Astrocyte (in vitro differentiated cells and primary cell): ENCODE measurements at regions not wholly inside any gene's neighbourhood (a gene's known extent, or its start where the extent isn't known, plus 50 kb on each side); places are given as distances from the start of the nearest gene placed in this dataset.

Source experiments
- DNase-seq: peaks from one replicate; pipeline ENCODE4 v3.0.0-alpha.2; 2010; ENCODE audit warnings: low read depth
- FAIRE-seq: peaks from 2 replicates; lab custom pipeline; 2011; peaks lifted over from hg19 to GRCh38; lab: Jason Lieb, UNC
- H2AFZ ChIP-seq: 2 replicates; pipeline ENCODE4 v1.6.0; 2012; ENCODE audit warnings: low read depth, low read length, inconsistent platforms
- H3K27ac ChIP-seq: 2 replicates; pipeline ENCODE4 v1.5.1; 2011; ENCODE audit warnings: low read depth, low read length, inconsistent platforms
- H3K27me3 ChIP-seq: 2 replicates; pipeline ENCODE4 v1.6.0; 2011; ENCODE audit warnings: low read length, inconsistent platforms; ENCODE audit not compliant: insufficient read depth
- H3K36me3 ChIP-seq: 2 replicates; pipeline ENCODE4 v1.5.1; 2011; ENCODE audit warnings: low read length, inconsistent platforms; ENCODE audit not compliant: insufficient read depth
- H3K4me1 ChIP-seq: 2 replicates; pipeline ENCODE4 v1.5.1; 2011; ENCODE audit warnings: low read length, inconsistent platforms; ENCODE audit not compliant: insufficient read depth
- H3K4me2 ChIP-seq: 2 replicates; pipeline ENCODE4 v1.6.0; 2012; ENCODE audit warnings: low read length, inconsistent platforms
- H3K4me3 ChIP-seq: 2 replicates; pipeline ENCODE4 v1.5.1; 2011; ENCODE audit warnings: low read depth, mild to moderate bottlenecking, low read length, inconsistent platforms; ENCODE audit not compliant: insufficient read depth
- H3K79me2 ChIP-seq: 2 replicates; pipeline ENCODE4 v1.6.0; 2012; ENCODE audit warnings: mild to moderate bottlenecking, low read length, inconsistent platforms; ENCODE audit not compliant: insufficient read depth
- H3K9ac ChIP-seq: 2 replicates; pipeline ENCODE4 v1.6.0; 2012; ENCODE audit warnings: mild to moderate bottlenecking, low read length, inconsistent platforms
- H3K9me3 ChIP-seq: 2 replicates; pipeline ENCODE4 v1.5.1; 2012; ENCODE audit warnings: low read depth, mild to moderate bottlenecking, low read length, inconsistent platforms; ENCODE audit not compliant: insufficient read depth
- H4K20me1 ChIP-seq: 2 replicates; pipeline ENCODE4 v1.6.0; 2012; ENCODE audit warnings: low read length, inconsistent platforms; ENCODE audit not compliant: insufficient read depth
- H3K27ac Mint-ChIP-seq: one replicate; pipeline ENCODE4 v1.8.0; 2021; ENCODE audit warnings: mild to moderate bottlenecking, mixed read lengths; ENCODE audit not compliant: unreplicated experiment
- H3K27me3 Mint-ChIP-seq: one replicate; pipeline ENCODE4 v1.8.0; 2021; ENCODE audit warnings: low read depth, mixed read lengths; ENCODE audit not compliant: unreplicated experiment
- H3K36me3 Mint-ChIP-seq: one replicate; pipeline ENCODE4 v1.8.0; 2021; ENCODE audit warnings: low read depth, mixed read lengths; ENCODE audit not compliant: unreplicated experiment
- H3K4me1 Mint-ChIP-seq: one replicate; pipeline ENCODE4 v1.8.0; 2021; ENCODE audit warnings: low read depth, mixed read lengths; ENCODE audit not compliant: unreplicated experiment
- H3K4me3 Mint-ChIP-seq: one replicate; pipeline ENCODE4 v1.8.0; 2021; ENCODE audit warnings: mild to moderate bottlenecking, moderate library complexity, mixed read lengths; ENCODE audit not compliant: unreplicated experiment
- H3K9me3 Mint-ChIP-seq: one replicate; pipeline ENCODE4 v1.8.0; 2021; ENCODE audit warnings: mild to moderate bottlenecking, mixed read lengths; ENCODE audit not compliant: unreplicated experiment
- EZH2 ChIP-seq: IDR thresholded peaks from 2 replicates; pipeline ENCODE4 v1.6.1; 2012; ENCODE audit warnings: mild to moderate bottlenecking, low read length, inconsistent platforms; ENCODE audit not compliant: insufficient read depth
- TF ChIP-seq, protein P1 (sequence below): IDR thresholded peaks from 2 replicates; pipeline ENCODE4 v1.5.1; 2011; ENCODE audit warnings: low read depth, mild to moderate bottlenecking, inconsistent platforms, low read length, moderate library complexity; ENCODE audit not compliant: insufficient read depth

DNA sequence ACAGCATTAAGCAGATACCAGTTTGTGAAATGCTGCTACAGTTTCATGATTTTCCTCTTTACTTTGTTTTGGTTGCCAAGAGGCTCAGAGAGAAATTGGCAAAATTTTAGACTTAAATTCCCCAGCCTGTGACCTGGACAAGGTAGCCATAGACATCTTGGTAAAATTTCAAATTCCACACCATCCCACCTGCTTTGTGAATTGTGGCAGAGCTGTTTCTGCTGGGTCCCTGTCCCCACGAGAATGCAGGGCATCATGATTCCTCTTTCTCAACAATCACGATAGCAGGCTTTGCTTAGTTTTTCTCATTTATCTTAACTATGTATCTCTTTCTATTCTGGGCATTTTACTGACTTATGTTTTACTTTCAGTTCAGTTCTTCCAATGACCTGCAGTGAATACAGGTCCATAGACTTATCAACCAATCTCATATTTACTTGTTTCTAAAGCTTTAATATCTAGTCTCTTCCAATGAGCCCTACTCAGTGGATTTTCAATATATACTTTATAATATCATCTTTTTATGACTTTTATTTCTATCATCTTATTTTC is 351.6 kb downstream of the SOCS6 start:
- Histone ChIP-seq H3K9ac (no peak overlapping the region), H3K4me3 (no peak overlapping the region), H3K27ac (no peak overlapping the region), H3K36me3 (no peaks in the 10 kb centered on the region), H3K4me2 (no peak overlapping the region), H4K20me1 (no peaks in the 10 kb centered on the region), H3K9me3 (no peaks in the 10 kb centered on the region), H3K79me2 (no peaks in the 10 kb centered on the region), H2AFZ (no peak overlapping the region), H3K4me1 (no peaks in the 10 kb centered on the region), H3K27me3 (no peaks in the 10 kb centered on the region)
- H3K36me3 Mint-ChIP-seq: no peaks in the 10 kb centered on the region
- H3K9me3 Mint-ChIP-seq: peaks cover 4% of the 10 kb centered on the region
- FAIRE-seq (no peak), DNase-seq (no peak)
- H3K4me1 Mint-ChIP-seq: no peaks in the 10 kb centered on the region
- no peak overlapping the region for H3K4me3 Mint-ChIP-seq
- H3K27me3 Mint-ChIP-seq: no peaks in the 10 kb centered on the region
- H3K27ac Mint-ChIP-seq: no peak overlapping the region
- no peak for TF ChIP-seq EZH2
- TF ChIP-seq, protein P1, sequence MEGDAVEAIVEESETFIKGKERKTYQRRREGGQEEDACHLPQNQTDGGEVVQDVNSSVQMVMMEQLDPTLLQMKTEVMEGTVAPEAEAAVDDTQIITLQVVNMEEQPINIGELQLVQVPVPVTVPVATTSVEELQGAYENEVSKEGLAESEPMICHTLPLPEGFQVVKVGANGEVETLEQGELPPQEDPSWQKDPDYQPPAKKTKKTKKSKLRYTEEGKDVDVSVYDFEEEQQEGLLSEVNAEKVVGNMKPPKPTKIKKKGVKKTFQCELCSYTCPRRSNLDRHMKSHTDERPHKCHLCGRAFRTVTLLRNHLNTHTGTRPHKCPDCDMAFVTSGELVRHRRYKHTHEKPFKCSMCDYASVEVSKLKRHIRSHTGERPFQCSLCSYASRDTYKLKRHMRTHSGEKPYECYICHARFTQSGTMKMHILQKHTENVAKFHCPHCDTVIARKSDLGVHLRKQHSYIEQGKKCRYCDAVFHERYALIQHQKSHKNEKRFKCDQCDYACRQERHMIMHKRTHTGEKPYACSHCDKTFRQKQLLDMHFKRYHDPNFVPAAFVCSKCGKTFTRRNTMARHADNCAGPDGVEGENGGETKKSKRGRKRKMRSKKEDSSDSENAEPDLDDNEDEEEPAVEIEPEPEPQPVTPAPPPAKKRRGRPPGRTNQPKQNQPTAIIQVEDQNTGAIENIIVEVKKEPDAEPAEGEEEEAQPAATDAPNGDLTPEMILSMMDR: no peak

DNA sequence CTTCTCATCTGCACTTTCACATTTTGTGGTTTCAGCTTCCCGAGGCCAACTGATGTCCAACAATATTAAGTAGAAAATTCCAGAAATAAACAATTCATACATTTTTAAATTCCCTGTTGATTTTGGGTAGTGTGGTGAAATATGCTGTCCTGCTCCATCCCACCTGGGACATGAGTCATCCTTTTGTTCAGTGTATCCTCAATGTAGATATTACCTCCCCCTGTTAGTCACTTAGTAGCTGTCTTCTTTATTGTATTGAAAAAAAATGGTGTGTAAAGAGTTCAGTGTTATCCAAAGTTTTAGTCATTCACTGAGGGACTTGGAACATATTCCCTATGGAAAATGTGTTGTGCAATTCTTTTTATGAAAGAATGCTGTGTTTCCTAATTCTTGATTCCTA is 348.1 kb downstream of the SOCS6 start:
- H3K27ac ChIP-seq: no peak overlapping the region
- H3K27me3 ChIP-seq: no peaks in the 10 kb centered on the region
- no peaks in the 10 kb centered on the region for H3K4me1 ChIP-seq
- Mint-ChIP-seq H3K27ac (no peak overlapping the region), H3K27me3 (no peaks in the 10 kb centered on the region), H3K4me1 (no peaks in the 10 kb centered on the region), H3K36me3 (no peaks in the 10 kb centered on the region), H3K4me3 (no peak overlapping the region), H3K9me3 (peaks cover 5% of the 10 kb centered on the region)
- no peaks in the 10 kb centered on the region for H3K9me3 ChIP-seq
- no peaks in the 10 kb centered on the region for H4K20me1 ChIP-seq
- H3K4me2 ChIP-seq: no peak overlapping the region
- no peak overlapping the region for H3K9ac ChIP-seq
- H2AFZ ChIP-seq: no peak overlapping the region
- TF ChIP-seq, protein P1: no peak
- TF ChIP-seq EZH2: no peak
- FAIRE-seq (no peak), DNase-seq (peak; percentile 1)
- H3K36me3 ChIP-seq: no peaks in the 10 kb centered on the region
- no peak overlapping the region for H3K4me3 ChIP-seq
- H3K79me2 ChIP-seq: no peaks in the 10 kb centered on the region

DNA sequence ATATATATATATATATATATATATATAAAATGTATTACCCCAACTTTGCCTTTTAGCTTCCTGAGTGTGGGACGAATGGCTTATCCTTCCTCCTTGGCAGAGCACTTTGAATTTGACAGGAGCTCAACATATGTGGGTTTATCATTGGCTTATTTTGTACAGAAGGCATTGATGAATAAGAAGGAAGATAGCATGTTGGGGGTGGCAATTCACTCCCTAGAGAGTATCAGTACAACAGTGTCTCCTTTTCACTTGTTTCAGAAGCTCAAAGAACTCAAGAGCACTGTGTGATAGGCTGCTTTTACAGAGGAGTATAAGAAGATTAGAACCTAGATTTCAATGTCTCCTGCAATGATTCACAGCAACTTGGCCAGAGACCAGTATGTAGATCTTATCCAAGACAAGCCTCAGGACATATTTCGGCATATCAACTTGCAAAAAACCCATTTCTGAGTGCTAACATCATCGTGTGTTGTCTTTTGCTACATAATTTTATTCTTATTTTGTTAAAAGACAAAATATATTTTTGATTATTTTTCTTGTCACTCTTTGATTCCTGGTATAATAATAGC is 345.8 kb downstream of the SOCS6 start:
- H3K27ac ChIP-seq: no peak overlapping the region
- Mint-ChIP-seq H3K9me3 (peaks cover 5% of the 10 kb centered on the region), H3K4me1 (no peaks in the 10 kb centered on the region), H3K4me3 (no peak overlapping the region), H3K36me3 (no peaks in the 10 kb centered on the region), H3K27ac (no peak overlapping the region), H3K27me3 (no peaks in the 10 kb centered on the region)
- no peaks in the 10 kb centered on the region for H3K36me3 ChIP-seq
- no peak overlapping the region for H3K4me3 ChIP-seq
- TF ChIP-seq, protein P1: no peak
- TF ChIP-seq EZH2: no peak
- no peaks in the 10 kb centered on the region for H3K9me3 ChIP-seq
- no peak overlapping the region for H3K9ac ChIP-seq
- no peaks in the 10 kb centered on the region for H3K4me1 ChIP-seq
- H3K27me3 ChIP-seq: no peaks in the 10 kb centered on the region
- DNase-seq: no peak
- H4K20me1 ChIP-seq: no peaks in the 10 kb centered on the region
- no peak overlapping the region for H3K4me2 ChIP-seq
- H3K79me2 ChIP-seq: no peaks in the 10 kb centered on the region
- FAIRE-seq: no peak
- H2AFZ ChIP-seq: no peak overlapping the region
